ENCODE measurements at regions not wholly inside any gene's neighbourhood (a gene's known extent, or its start where the extent isn't known, plus 50 kb on each side); places are given as distances from the start of the nearest gene placed in this dataset.

GRCh38 chr10:36248304-36248981 lies 606.3 kb upstream of the FZD8 start:
- TF ChIP-seq, protein P1, sequence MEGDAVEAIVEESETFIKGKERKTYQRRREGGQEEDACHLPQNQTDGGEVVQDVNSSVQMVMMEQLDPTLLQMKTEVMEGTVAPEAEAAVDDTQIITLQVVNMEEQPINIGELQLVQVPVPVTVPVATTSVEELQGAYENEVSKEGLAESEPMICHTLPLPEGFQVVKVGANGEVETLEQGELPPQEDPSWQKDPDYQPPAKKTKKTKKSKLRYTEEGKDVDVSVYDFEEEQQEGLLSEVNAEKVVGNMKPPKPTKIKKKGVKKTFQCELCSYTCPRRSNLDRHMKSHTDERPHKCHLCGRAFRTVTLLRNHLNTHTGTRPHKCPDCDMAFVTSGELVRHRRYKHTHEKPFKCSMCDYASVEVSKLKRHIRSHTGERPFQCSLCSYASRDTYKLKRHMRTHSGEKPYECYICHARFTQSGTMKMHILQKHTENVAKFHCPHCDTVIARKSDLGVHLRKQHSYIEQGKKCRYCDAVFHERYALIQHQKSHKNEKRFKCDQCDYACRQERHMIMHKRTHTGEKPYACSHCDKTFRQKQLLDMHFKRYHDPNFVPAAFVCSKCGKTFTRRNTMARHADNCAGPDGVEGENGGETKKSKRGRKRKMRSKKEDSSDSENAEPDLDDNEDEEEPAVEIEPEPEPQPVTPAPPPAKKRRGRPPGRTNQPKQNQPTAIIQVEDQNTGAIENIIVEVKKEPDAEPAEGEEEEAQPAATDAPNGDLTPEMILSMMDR (IDR thresholded peaks at IDR 0.05; ENCODE audit: low read depth, low read length), result no peak
- TF ChIP-seq, protein P2, sequence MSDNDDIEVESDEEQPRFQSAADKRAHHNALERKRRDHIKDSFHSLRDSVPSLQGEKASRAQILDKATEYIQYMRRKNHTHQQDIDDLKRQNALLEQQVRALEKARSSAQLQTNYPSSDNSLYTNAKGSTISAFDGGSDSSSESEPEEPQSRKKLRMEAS (IDR thresholded peaks at IDR 0.05; ENCODE audit: low read depth, low read length), result no peak
